HG03565 (cell line): ENCODE measurements at regions not wholly inside any gene's neighbourhood (a gene's known extent, or its start where the extent isn't known, plus 50 kb on each side); places are given as distances from the start of the nearest gene placed in this dataset.

Experiments used
- ATAC-seq: cut with Tn5 transposase; IDR thresholded peaks from one replicate; pipeline ENCODE4 v1.9.1; 2021; ENCODE audit warnings: mild to moderate bottlenecking, moderate library complexity; ENCODE audit not compliant: unreplicated experiment

DNA sequence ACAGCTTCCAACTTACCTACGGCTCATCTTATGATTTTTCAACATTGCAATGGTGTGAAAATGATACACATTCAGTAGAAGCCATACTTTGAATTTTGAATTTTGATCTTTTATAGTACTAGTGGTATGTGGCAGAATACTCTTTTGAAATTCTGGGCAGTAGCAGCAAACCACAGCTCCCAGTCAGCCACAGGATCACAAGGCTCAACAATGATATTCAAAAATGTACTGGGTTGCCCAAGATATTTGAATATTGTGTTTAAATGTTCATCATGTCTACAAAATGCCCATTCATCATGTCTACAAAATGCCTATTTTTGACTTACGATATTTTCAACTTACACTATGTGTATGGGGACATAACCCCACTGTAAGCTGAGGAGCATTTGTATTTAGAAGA, 81.3 kb upstream of the PRR16 start:
- no peak for ATAC-seq

DNA sequence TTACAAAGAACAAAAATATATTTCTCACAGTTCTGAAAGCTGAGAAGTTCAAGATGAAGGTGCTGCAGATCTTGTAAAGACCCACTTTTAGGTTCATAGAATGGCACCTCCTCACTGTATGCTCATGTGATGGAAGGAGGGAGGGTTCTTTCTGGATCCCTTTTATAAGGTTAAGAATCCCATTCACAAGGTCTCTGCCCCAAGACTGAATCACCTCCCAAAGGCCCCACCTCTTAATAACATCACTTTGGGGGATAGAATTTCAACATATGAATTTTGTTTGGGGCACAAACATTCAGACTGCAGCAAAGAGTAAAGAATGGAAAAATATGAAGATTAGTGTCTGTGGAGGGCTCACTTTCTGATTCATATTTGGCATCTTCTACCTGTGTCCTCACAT, 77.1 kb upstream of the PRR16 start:
- no peak for ATAC-seq

DNA sequence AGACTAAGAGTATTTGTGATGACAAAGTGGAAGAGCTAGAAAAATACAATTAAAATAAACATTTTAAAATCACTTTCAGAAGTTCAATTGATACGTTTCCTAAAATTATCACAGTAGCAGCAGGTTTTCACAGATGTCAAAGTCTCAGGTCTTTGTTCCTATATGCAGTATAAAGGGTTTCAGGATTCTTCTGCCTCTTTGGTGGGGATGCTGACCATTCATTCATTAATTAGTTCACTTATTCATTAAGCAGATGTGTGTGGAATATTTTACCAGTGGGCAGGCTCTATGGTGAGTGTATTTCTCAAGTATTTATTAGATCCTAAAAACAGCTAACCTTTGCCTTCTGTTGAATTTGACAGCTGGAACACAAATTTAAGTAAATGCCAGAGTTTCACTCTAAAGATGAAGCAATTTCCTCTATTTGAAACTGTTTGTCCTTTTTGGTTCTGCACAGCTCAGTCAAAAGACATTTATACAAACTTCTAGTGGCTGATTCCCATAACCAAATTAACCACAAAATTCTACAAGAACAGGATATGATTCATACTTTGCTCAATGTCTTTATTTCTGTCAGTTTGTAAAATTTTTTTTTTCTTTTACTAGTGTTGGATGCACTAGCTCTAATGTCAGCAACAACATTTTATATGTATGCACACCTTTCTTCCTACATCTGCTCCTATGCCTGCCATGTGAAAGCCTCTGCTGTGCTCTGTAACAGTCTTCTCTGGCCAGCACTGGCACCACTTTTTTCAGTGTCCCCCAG, 75.9 kb upstream of the PRR16 start:
- ATAC-seq = peak; percentile 70

DNA sequence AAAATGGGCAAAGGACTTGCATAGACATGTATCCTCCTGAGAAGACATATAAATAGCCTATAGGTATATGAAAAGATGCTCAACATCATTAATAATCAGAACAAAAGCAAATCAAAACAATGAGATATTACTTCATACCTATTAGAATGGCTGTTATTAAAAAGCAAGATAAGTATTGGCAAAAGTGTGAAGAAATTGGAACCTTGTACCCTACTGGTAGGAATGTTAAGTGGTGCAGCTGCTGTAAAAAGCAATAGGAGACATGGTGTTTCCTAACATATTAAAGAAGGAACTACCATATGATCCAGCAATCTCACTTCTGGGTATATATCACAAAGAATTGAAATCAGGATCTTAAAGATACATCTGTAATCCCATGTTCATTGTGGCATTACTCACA, 69.8 kb upstream of the PRR16 start:
- ATAC-seq = no peak

DNA sequence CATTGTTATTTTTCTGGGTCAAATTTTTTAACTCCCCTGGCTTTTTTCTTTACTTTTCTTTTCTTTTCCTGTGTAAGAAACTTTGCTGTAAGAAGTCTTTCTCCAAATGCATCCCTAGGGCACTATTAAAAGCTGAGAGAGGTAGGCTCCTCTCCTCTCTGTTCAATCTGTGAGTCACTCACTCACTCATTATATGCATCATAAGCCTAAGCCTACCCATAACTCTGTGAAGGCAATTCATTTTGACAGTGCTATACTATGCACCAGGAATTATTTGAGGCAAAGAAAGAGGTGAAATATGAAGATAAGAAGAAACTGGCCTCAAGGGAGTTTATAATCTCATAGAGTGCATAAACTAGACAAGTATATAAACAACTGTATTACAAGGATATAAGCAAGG, 67.9 kb upstream of the PRR16 start:
- ATAC-seq = no peak

DNA sequence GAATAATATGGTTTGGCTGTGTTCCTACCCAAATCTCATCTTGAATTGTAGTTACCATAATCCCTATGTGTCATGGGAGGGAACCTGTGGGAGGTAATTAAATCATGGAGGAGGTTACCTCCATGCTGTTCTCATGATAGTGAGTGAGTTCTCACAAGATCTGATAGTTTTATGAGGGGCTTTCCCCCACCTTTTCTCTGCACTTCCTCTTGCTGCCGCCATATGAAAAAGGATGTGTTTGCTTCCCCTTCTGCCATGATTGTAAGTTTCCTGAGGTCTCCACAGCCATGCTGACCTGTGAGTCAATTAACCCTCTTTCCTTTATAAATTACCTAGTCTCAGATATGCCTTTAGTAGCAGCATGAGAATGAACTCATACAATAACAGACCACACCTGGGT, 63.7 kb upstream of the PRR16 start:
- ATAC-seq = no peak

DNA sequence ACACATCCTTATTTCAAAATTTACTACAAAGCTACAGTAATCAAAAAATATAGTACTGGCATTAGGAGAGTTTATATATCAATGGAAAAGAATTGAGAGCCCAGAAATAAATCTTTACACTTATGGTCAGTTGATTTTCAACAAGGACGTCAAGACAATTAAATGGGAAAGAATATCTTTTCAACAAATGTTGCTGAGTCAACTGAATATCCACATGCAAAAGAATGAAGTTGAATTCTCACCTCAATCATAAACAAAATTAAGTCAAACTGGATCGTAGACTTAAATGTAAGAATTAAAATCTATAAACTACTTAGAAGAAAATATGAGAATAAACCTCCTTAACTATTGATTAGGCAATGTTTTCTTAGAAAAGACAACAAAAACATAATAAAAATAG, 61.5 kb upstream of the PRR16 start:
- ATAC-seq = no peak

DNA sequence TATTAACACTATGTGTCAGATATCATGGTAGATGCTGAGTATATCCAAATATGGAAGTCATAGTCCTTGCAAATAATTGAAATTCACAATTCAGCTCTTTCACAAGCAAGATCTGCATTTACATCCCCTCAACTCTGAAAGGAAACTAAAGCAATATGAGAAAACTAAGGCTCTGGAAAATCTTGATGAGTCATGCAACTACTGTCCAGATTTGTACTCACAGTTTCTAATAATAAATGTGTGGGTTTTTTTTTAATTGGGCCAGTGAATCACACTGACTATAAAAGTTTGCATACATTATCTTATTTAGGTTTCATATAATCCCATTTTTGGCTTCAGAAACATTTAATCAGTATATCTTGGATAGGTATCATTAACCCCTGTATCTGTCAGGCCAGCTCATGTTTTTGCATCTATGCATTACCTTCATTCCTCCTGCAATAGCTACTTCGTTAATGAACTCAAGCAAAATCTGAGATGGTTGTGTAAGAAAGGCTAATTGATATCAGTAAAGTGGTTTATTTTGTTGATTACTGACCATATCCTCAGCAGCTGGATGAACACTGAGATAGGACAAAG, 58.7 kb upstream of the PRR16 start:
- ATAC-seq = peak; percentile 30

DNA sequence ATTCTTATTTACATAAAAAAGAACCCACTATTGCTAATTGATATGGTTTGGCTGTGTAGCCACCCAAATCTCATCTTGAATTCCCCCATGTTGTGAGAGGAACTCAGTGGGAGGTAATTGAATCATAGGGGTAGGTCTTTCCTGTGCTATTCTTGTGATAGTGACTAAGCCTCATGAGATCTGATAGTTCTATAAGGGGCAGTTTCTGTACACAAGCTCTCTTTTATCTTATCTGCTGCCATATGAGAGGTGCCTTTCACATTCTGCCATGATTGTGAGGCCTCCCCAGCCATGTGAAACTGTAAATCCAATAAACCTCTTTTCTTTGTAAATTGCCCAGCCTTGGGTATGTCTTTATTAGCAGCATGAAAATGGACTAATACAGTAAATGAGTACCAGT, 58.2 kb upstream of the PRR16 start:
- ATAC-seq = peak; percentile 41

DNA sequence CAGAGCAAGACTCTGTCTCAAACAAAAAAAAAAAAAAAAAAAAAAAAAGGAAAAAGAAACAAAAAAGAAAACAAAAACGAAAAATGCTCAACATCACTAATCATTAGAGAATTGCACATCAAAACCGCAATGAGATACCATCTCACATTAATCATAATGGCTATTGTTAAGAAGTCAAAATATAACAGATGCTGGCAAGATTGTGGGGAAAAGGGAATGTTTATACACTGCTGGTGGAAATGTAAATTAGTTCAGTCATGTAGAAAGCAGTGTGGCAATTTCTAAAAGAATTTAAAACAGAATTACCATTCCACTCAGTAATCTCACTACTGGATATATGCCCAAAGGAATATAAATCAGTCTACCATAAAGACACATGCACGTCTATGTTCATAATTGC, 50.4 kb upstream of the PRR16 start:
- ATAC-seq = no peak
